Neural cell (in vitro differentiated cells): ENCODE measurements at regions not wholly inside any gene's neighbourhood (a gene's known extent, or its start where the extent isn't known, plus 50 kb on each side); places are given as distances from the start of the nearest gene placed in this dataset.

Experiments
- EP300 ChIP-seq: fragments of 450-650 bp; conservative IDR thresholded peaks from 2 replicates; pipeline ENCODE4 v1.6.1; 2014; ENCODE audit warnings: antibody characterized with exemption, mild to moderate bottlenecking, moderate library complexity; ENCODE audit not compliant: poor library complexity, severe bottlenecking
- SMC3 ChIP-seq: fragments of 450-650 bp; conservative IDR thresholded peaks from 2 replicates; pipeline ENCODE4 v1.6.1; 2014; ENCODE audit warnings: antibody characterized with exemption, mild to moderate bottlenecking, moderate library complexity; ENCODE audit not compliant: poor library complexity
- TF ChIP-seq, protein P1 (sequence below): fragments of 450-650 bp; IDR thresholded peaks from 2 replicates; pipeline ENCODE4 v1.5.1; 2014; ENCODE audit warnings: antibody characterized with exemption, mild to moderate bottlenecking, moderate library complexity; ENCODE audit not compliant: poor library complexity, severe bottlenecking
- TF ChIP-seq, protein P2 (sequence below): IDR thresholded peaks from 2 replicates; pipeline ENCODE4 v1.6.1; 2012; ENCODE audit warnings: borderline replicate concordance

DNA sequence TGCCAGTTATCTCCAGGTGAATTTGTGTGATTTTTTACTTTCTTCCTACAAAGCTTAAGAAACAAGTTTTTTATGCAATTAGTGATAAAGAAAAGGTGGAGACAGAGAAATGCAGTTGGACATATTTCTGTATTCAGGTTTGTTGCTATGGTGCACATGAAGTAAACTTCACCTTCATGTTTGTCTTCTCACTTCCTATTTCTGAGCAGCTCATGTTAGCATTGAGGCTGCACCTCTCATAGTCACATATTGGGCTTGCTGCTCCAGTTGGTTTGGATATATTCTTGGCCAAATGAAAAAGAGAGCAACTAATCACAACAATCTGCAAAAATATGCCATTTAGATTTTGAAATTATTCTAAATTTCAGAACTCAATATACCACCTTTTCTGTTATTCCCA lies 475.6 kb upstream of the ZWINT start:
- TF ChIP-seq, protein P1, sequence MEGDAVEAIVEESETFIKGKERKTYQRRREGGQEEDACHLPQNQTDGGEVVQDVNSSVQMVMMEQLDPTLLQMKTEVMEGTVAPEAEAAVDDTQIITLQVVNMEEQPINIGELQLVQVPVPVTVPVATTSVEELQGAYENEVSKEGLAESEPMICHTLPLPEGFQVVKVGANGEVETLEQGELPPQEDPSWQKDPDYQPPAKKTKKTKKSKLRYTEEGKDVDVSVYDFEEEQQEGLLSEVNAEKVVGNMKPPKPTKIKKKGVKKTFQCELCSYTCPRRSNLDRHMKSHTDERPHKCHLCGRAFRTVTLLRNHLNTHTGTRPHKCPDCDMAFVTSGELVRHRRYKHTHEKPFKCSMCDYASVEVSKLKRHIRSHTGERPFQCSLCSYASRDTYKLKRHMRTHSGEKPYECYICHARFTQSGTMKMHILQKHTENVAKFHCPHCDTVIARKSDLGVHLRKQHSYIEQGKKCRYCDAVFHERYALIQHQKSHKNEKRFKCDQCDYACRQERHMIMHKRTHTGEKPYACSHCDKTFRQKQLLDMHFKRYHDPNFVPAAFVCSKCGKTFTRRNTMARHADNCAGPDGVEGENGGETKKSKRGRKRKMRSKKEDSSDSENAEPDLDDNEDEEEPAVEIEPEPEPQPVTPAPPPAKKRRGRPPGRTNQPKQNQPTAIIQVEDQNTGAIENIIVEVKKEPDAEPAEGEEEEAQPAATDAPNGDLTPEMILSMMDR = no peak
- TF ChIP-seq, protein P2, sequence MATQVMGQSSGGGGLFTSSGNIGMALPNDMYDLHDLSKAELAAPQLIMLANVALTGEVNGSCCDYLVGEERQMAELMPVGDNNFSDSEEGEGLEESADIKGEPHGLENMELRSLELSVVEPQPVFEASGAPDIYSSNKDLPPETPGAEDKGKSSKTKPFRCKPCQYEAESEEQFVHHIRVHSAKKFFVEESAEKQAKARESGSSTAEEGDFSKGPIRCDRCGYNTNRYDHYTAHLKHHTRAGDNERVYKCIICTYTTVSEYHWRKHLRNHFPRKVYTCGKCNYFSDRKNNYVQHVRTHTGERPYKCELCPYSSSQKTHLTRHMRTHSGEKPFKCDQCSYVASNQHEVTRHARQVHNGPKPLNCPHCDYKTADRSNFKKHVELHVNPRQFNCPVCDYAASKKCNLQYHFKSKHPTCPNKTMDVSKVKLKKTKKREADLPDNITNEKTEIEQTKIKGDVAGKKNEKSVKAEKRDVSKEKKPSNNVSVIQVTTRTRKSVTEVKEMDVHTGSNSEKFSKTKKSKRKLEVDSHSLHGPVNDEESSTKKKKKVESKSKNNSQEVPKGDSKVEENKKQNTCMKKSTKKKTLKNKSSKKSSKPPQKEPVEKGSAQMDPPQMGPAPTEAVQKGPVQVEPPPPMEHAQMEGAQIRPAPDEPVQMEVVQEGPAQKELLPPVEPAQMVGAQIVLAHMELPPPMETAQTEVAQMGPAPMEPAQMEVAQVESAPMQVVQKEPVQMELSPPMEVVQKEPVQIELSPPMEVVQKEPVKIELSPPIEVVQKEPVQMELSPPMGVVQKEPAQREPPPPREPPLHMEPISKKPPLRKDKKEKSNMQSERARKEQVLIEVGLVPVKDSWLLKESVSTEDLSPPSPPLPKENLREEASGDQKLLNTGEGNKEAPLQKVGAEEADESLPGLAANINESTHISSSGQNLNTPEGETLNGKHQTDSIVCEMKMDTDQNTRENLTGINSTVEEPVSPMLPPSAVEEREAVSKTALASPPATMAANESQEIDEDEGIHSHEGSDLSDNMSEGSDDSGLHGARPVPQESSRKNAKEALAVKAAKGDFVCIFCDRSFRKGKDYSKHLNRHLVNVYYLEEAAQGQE = no peak
- TF ChIP-seq SMC3 (no peak), EP300 (no peak)
